Transverse colon (tissue), 4 donors: ENCODE measurements at regions not wholly inside any gene's neighbourhood (a gene's known extent, or its start where the extent isn't known, plus 50 kb on each side); places are given as distances from the start of the nearest gene placed in this dataset.

Source experiments
- DNase-seq: peaks from one replicate; pipeline ENCODE4 v3.0.0-alpha.2; 2019
- H3K27ac ChIP-seq, 4 donors: fragments of 200-600 bp; sonication (generic); 2 replicates each; pipeline ENCODE4 v1.5.1; 2016 to 2018; ENCODE audit warnings: inconsistent platforms in 4 of 4
- H3K27me3 ChIP-seq: fragments of 200-600 bp; sonication (generic); 2 replicates; pipeline ENCODE4 v1.5.1; 2017; ENCODE audit warnings: inconsistent platforms
- H3K36me3 ChIP-seq, 4 donors: fragments of 200-600 bp; sonication (generic); 2 replicates each; pipeline ENCODE4 v1.5.1; 2017 to 2019; ENCODE audit warnings: inconsistent platforms in 4 of 4
- H3K4me1 ChIP-seq, 4 donors: fragments of 200-600 bp; sonication (generic); 2 replicates each; pipeline ENCODE4 v1.5.1; 2017 to 2020; ENCODE audit warnings: inconsistent platforms in 4 of 4
- H3K4me3 ChIP-seq, 4 donors: fragments of 200-600 bp; sonication (generic); 1 replicate in 1 of 4; 2 replicates in 3 of 4; pipeline versions ENCODE4 v1.5.1 to v1.6.1; 2017 to 2019; ENCODE audit warnings: inconsistent platforms in 4 of 4
- H3K9me3 ChIP-seq, 2 donors: fragments of 200-600 bp; sonication (generic); 2 replicates each; pipeline ENCODE4 v1.5.1; 2017 to 2019; ENCODE audit warnings: inconsistent platforms in 2 of 2
- EP300 ChIP-seq: sonication (generic); formaldehyde crosslinking; IDR thresholded peaks from one replicate; pipeline ENCODE4 v1.6.1; 2017; ENCODE audit warnings: antibody characterized with exemption, low read depth
- POLR2A ChIP-seq: fragments of 450-650 bp; IDR thresholded peaks from one replicate; pipeline ENCODE4 v1.6.1; 2016; ENCODE audit warnings: antibody characterized with exemption, mild to moderate bottlenecking, moderate library complexity
- POLR2AphosphoS5 ChIP-seq, 3 donors: sonication (generic); formaldehyde crosslinking; IDR thresholded peaks; one replicate each; pipeline ENCODE4 v1.6.1; 2016; ENCODE audit warnings: antibody characterized with exemption in 3 of 3
- WGBS, 2 donors: methylation state at CpG; one replicate each; pipeline ENCODE4 v1.1.5; 2018; ENCODE audit warnings: low coverage in 1 of 2; 5-methylcytosine and 5-hydroxymethylcytosine counted together
- in situ Hi-C, 4 donors: fragments of 200-750 bp; cut with MboI; loops; one replicate each; pipeline versions ENCODE4 v1.15.0 to v1.15.1; 2017; ENCODE audit warnings: low sequenced_read_pairs in 3 of 4, low pct_ligation_motif_present in 1 of 4, low pct_unique_long_range_greater_than_20kb in 1 of 4
- intact Hi-C: fragments of 100-400 bp; cut with DNase I; formaldehyde crosslinking; loops from one replicate; pipeline ENCODE4 v1.15.1; 2023; ENCODE audit warnings: low total_unique reads
- TF ChIP-seq, protein P1 (sequence below), 5 experiments: fragments of 200-600 bp in 3 of 5; fragments of 450-650 bp in 2 of 5; sonication (generic) in 3 of 5; IDR thresholded peaks; 1 replicate in 2 of 5; 2 replicates in 3 of 5; pipeline ENCODE4 v1.5.1; 2016 to 2017; ENCODE audit warnings: antibody characterized with exemption in 5 of 5, inconsistent platforms in 3 of 5, mild to moderate bottlenecking in 2 of 5, moderate library complexity in 1 of 5

DNA sequence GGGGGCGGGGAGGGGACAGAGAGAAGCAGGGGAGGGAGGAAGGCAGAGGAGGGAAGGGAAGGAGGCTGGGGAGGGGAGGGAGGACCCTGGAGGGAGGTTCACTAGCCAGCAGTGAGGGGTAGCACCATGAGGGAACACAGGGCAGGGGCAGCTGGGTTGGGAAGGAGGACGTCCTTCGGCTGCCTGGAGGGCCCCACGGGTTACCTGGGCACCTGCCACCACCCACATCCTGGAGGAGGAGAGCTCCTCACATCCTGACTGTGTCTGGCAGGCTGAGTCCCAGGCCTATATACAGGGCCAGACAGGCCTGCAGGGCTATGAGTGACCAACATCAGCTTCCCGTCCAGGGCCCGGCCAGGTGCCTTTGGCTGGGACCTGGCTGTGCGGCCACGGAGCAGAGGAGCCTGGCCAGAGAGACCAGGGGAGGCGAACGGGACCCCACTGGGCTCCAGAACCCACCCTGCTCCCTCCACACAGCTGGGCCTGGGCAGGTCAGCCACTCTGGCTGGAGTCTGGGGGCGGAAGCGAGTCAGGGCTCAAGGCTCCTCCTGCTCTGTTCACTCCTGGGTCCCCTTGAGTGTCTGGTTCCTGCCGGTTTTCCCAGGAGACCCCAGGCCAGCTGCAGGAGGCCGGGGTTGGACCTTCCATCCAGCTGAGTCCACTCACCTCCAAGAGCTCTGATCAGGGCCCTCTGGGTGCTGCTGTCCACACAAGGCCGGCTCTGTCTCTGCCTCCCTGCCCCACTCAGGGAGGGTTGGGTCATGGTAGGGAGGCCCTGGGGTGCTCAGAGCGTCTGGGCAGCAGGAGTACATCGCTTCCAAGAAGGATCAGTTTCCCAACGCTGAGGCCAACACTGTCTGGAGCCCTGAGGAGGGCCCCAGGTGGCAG lies 677.7 kb downstream of the BRD1 start:
- DNase-seq, result no peak
- Histone ChIP-seq H3K9me3 (no peaks in the 10 kb centered on the region), H3K27ac (no peak overlapping the region), H3K4me3 (no peak overlapping the region), H3K36me3 (no peaks in the 10 kb centered on the region), H3K27me3 (no peaks in the 10 kb centered on the region), H3K4me1 (no peaks in the 10 kb centered on the region)
- intact Hi-C loops (no loop called here), in situ Hi-C loops (no loop called here)
- WGBS, 2 donors, result 57% methylated on average over 16 of the region's 18 CpGs; no CpG with 5 or more reads in 1 of the 2 donors
- TF ChIP-seq, protein P1, sequence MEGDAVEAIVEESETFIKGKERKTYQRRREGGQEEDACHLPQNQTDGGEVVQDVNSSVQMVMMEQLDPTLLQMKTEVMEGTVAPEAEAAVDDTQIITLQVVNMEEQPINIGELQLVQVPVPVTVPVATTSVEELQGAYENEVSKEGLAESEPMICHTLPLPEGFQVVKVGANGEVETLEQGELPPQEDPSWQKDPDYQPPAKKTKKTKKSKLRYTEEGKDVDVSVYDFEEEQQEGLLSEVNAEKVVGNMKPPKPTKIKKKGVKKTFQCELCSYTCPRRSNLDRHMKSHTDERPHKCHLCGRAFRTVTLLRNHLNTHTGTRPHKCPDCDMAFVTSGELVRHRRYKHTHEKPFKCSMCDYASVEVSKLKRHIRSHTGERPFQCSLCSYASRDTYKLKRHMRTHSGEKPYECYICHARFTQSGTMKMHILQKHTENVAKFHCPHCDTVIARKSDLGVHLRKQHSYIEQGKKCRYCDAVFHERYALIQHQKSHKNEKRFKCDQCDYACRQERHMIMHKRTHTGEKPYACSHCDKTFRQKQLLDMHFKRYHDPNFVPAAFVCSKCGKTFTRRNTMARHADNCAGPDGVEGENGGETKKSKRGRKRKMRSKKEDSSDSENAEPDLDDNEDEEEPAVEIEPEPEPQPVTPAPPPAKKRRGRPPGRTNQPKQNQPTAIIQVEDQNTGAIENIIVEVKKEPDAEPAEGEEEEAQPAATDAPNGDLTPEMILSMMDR (IDR thresholded peaks at IDR 0.05), result no peak
- TF ChIP-seq POLR2A (no peak), EP300 (no peak), POLR2AphosphoS5 (IDR thresholded peaks at IDR 0.05) (no peak)

DNA sequence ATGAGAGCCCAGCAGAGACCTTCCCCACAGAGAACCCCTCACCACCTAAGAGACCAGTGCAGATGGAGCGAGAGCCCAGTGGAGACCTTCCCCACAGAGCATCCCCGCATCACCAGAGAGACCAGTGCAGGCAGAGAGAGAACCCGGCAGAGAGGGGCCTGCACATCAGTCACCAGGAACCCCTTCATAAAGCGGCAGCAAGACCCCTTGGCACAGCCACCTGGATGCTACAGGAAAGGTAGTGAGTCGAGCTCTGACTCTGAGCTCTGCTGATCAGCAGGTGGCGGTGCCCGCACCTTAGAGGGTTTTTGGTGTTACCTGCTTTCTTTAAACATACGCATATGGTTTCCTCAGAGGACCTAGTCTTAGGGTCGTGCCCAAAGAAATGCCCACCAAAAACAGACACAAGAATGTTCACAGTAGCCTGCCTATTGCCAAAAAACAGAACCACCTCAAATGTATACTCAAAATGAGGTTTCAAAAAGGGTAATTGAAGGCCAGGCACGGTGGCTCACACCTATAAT lies 678.7 kb downstream of the BRD1 start:
- H3K36me3 ChIP-seq, result no peaks in the 10 kb centered on the region
- DNase-seq, result no peak
- WGBS, 2 donors, result 80% methylated on average over 9 of the region's 10 CpGs; no CpG with 5 or more reads in 1 of the 2 donors
- TF ChIP-seq POLR2A, result no peak
- no peak for TF ChIP-seq POLR2AphosphoS5 (IDR thresholded peaks at IDR 0.05)
- no peak for TF ChIP-seq EP300
- TF ChIP-seq, protein P1 (IDR thresholded peaks at IDR 0.05), result no peak
- no peaks in the 10 kb centered on the region for H3K9me3 ChIP-seq
- H3K27me3 ChIP-seq, result no peaks in the 10 kb centered on the region
- no peak overlapping the region for H3K4me3 ChIP-seq
- H3K27ac ChIP-seq, result no peak overlapping the region
- intact Hi-C loops (no loop called here), in situ Hi-C loops (no loop called here)
- H3K4me1 ChIP-seq, result no peaks in the 10 kb centered on the region

DNA sequence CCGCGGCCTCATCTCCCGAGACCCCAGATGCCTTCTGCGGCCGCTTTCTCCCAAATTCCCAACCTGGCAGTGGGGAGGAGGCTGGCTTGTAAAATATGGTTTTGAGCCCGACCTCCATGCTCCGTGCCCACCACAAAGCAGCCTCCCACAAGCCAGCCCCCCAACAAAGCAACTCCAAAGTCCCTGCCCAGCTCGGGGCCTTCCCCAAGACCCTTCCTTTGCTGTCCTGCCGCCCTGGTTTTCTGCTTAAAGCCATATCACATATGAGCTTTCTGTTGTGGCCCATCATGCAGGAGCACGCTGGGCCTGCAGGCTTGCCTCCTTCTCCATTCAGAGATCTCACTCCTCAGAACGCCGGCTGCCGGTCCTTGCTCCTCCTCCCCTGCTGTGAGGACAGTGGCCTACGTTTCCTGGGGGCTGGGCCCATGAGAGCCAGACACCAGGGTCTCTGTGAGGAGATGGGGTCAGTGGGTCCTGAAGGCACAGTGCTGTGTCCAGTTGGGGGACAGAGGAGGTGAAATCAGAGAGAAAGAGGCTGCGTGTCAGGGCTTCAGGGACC lies 680.0 kb downstream of the BRD1 start:
- H3K4me1 ChIP-seq, result no peaks in the 10 kb centered on the region
- H3K36me3 ChIP-seq, result no peaks in the 10 kb centered on the region
- no peaks in the 10 kb centered on the region for H3K9me3 ChIP-seq
- no peak overlapping the region for H3K27ac ChIP-seq
- no peak for DNase-seq
- TF ChIP-seq EP300 (no peak), POLR2A (no peak), POLR2AphosphoS5 (IDR thresholded peaks at IDR 0.05) (no peak)
- TF ChIP-seq, protein P1 (IDR thresholded peaks at IDR 0.05), result no peak
- in situ Hi-C loops (no loop called here), intact Hi-C loops (no loop called here)
- H3K27me3 ChIP-seq, result no peaks in the 10 kb centered on the region
- no peak overlapping the region for H3K4me3 ChIP-seq
- WGBS, 2 donors, result 80 to 86% methylated on average over 1 to 15 of the region's 15 CpGs

DNA sequence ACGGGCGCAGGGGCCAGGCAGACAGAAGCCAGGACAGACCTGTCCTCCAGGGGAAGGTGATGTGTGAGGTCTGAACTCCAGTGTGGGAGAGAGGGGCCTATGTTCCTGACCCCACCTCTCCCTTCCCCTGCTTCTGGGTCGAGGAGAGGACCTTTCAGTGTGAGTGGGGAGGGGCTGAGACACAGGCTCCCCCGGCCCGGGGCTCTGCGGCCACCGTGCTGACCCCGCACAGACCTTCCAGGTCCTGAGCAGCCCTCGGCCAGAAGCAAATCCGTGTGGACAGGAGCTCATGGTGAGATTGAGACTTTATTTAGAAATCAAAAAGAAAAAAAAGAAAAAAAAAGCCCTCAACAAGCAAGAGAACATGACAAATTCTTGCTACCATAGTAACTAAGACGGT lies 680.5 kb downstream of the BRD1 start:
- DNase-seq, result no peak
- H3K27me3 ChIP-seq, result no peaks in the 10 kb centered on the region
- no peaks in the 10 kb centered on the region for H3K36me3 ChIP-seq
- in situ Hi-C loops (no loop called here), intact Hi-C loops (no loop called here)
- no peak overlapping the region for H3K27ac ChIP-seq
- H3K4me1 ChIP-seq, result no peaks in the 10 kb centered on the region
- no peaks in the 10 kb centered on the region for H3K9me3 ChIP-seq
- WGBS, 2 donors, result 56 to 100% methylated on average over 1 to 7 of the region's 11 CpGs
- TF ChIP-seq POLR2A (no peak), EP300 (no peak), POLR2AphosphoS5 (IDR thresholded peaks at IDR 0.05) (no peak)
- H3K4me3 ChIP-seq, result no peak overlapping the region
